PC-9 (cell line): ENCODE measurements at regions not wholly inside any gene's neighbourhood (a gene's known extent, or its start where the extent isn't known, plus 50 kb on each side); places are given as distances from the start of the nearest gene placed in this dataset.

Source experiments
- EZH2 ChIP-seq: fragments of 200-600 bp; sonication (generic); IDR thresholded peaks from 2 replicates; pipeline ENCODE4 v1.8.0; 2017; ENCODE audit warnings: antibody characterized with exemption, low read depth
- TF ChIP-seq, protein P1 (sequence below): fragments of 200-600 bp; sonication (generic); conservative IDR thresholded peaks from 2 replicates; pipeline ENCODE4 v1.6.1; 2017; ENCODE audit warnings: mixed run types, antibody characterized with exemption, mild to moderate bottlenecking, moderate library complexity

DNA sequence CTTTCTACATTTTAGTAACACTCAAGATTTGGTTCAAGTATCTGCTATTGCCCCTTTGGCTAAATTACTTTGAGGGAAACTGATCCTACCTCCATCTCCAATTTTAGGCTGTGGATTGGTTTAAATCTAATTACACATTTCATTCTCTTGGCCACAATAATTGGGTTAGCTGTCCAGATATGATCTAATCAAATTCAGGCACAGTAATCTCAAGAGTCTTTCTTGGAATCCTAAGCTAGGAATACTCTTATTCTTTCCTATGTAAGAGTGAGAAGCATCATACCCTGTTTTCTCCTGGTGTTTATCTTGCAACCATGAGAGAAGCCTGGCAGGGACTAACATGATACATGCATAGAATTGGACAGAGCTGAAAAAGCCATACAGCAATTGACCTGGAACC lies 300.4 kb upstream of the MARCKS start:
- TF ChIP-seq, protein P1, sequence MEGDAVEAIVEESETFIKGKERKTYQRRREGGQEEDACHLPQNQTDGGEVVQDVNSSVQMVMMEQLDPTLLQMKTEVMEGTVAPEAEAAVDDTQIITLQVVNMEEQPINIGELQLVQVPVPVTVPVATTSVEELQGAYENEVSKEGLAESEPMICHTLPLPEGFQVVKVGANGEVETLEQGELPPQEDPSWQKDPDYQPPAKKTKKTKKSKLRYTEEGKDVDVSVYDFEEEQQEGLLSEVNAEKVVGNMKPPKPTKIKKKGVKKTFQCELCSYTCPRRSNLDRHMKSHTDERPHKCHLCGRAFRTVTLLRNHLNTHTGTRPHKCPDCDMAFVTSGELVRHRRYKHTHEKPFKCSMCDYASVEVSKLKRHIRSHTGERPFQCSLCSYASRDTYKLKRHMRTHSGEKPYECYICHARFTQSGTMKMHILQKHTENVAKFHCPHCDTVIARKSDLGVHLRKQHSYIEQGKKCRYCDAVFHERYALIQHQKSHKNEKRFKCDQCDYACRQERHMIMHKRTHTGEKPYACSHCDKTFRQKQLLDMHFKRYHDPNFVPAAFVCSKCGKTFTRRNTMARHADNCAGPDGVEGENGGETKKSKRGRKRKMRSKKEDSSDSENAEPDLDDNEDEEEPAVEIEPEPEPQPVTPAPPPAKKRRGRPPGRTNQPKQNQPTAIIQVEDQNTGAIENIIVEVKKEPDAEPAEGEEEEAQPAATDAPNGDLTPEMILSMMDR = no peak
- TF ChIP-seq EZH2 = no peak
